ENCODE measurements at regions not wholly inside any gene's neighbourhood (a gene's known extent, or its start where the extent isn't known, plus 50 kb on each side); places are given as distances from the start of the nearest gene placed in this dataset.
A peak's percentile ranks its signal among the peaks of the same experiment; 100 is the strongest.

DNA sequence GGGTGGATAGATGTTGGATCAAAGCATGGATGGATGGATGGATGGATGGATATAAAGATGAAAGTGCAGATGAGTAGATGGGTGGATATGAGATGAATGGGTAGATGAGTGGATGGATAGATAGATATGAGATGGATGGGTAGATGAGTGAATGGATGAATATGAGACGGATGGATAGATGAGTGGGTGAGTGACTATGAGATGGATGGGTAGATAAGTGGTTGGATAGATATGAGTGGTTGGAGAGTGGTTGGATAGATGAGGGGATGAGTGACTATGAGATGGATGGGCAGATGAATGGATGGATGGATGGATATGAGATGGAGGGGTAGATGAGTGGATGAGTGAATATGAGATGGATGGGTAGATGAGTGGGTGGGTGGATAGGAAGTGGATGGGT lies 204.6 kb upstream of the TLE3 start:
- ChIA-PET POLR2A (no interaction called here), CTCF (no interaction called here)
- TF ChIP-seq, protein P1, sequence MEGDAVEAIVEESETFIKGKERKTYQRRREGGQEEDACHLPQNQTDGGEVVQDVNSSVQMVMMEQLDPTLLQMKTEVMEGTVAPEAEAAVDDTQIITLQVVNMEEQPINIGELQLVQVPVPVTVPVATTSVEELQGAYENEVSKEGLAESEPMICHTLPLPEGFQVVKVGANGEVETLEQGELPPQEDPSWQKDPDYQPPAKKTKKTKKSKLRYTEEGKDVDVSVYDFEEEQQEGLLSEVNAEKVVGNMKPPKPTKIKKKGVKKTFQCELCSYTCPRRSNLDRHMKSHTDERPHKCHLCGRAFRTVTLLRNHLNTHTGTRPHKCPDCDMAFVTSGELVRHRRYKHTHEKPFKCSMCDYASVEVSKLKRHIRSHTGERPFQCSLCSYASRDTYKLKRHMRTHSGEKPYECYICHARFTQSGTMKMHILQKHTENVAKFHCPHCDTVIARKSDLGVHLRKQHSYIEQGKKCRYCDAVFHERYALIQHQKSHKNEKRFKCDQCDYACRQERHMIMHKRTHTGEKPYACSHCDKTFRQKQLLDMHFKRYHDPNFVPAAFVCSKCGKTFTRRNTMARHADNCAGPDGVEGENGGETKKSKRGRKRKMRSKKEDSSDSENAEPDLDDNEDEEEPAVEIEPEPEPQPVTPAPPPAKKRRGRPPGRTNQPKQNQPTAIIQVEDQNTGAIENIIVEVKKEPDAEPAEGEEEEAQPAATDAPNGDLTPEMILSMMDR (IDR thresholded peaks at IDR 0.05; ENCODE audit: control extremely low read depth, extremely low read depth, low read depth, missing control alignments) = no peak
- DNase-seq (ENCODE audit: extremely low spot score) = no peak

DNA sequence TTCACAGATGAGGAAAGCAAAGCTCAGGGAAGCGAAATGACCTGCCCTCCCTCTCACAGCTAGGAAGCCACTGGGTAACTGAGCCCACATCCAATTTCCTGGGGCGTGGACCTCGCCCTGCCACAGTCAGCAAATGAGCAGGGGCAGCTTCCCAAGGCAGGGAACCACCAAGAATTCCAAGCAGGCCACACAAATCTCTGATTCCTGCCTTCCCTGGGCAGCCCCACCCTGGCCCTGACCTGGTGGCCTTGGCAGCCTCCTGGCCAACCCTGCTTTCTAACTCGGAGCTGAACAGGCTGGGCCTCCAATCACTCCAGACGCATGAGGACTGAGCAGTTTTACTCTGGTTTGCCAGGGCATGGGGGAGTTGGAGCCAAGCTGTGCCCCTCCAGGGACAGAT lies 203.7 kb upstream of the TLE3 start:
- ChIA-PET POLR2A (no interaction called here), CTCF (interaction anchor here (0.9 to 1.5 kb wide), 3 partner anchors 11 to 227 kb away, joined by 3 to 7 read pairs (median 4); no protein-coding TSS in a partner anchor)
- TF ChIP-seq, protein P1 (IDR thresholded peaks at IDR 0.05; ENCODE audit: control extremely low read depth, extremely low read depth, low read depth, missing control alignments) = no peak
- DNase-seq (ENCODE audit: extremely low spot score) = no peak

DNA sequence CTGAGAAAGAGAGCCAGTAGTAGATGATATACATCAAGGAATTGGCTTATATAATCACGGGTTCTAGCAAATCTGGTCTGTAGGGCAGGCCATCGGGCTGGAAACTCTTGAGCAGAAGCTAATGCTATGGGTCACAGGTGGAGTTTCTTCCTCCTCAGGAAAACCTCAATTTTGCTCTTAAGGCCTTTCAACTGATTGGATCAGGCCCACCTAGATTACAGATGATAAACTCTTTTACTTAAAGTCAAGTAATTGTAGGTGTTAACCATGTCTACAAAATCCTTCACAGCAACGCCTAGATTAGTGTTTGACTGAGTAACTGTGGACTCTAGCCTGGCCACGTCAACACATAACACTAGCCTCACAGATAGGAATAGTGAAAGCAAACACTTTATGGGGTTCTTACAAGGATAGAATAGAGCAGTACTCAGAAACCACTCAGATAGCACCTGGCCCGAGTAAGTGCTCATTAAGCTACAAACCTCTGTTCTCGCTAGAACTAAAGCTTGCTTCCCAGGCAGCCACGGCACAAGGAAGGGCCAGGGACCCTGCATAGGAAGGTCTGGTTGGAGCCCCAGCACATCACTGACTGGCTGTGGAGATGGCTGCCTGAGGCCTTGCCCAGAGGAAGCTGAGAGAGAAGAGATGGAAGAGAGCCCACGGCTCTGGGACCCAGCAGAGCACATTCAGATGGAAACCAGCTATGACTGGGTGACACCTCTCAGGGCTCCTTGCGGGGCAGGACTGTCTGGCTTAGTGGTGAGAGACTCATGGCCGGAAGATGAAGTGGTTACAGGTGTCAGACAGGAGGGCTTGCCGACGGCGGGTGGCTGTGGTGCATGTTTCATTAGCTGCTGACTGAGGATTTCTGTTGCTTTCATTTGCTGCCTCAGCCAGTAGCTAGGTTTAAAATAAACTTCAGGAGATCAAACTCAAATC lies 202.5 kb upstream of the TLE3 start:
- POLR2A ChIA-PET = no interaction called here
- TF ChIP-seq, protein P1 (IDR thresholded peaks at IDR 0.05; ENCODE audit: control extremely low read depth, extremely low read depth, low read depth, missing control alignments) = no peak
- DNase-seq (ENCODE audit: extremely low spot score) = peak; percentile 89
- CTCF ChIA-PET = interaction anchor here (0.8 to 1.5 kb wide), 10 partner anchors 10 to 228 kb away, joined by 3 to 7 read pairs (median 3); no protein-coding TSS in a partner anchor

DNA sequence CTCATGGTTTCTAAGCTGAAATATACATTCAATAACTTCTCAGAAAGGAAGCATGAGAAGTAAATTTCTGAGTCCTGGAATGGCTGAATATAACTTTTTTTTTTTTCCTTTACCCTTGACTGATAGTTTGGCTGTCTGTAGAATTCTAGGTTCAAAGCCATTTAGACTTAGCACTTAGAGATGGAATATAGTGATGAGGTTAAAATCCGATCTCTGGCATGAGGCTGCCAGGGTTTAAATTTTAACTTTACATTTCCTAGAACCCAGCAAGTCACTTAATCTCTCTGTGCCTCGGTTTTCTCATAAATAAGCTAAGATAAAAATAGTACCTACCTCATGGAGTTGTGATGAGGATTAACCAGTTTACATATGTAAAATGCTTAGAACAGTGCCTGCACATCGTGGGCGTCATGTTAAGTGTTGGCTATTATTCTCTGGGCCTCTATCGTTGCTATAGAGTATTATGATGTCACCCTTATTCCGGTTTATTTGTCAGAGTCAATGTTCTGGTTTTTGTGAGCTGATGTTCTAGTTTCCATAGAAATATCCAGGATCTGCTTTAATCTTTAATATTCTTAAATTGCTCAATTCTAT lies 199.8 kb upstream of the TLE3 start:
- DNase-seq (ENCODE audit: extremely low spot score) = no peak
- TF ChIP-seq, protein P1 (IDR thresholded peaks at IDR 0.05; ENCODE audit: control extremely low read depth, extremely low read depth, low read depth, missing control alignments) = no peak
- ChIA-PET POLR2A (interaction anchor here (0.7 kb wide), 1 partner anchor 24 kb away, joined by 4 read pairs; no protein-coding TSS in a partner anchor), CTCF (interaction anchor here (0.7 to 1.4 kb wide), 5 partner anchors 13 to 174 kb away, joined by 3 to 4 read pairs (median 3); no protein-coding TSS in a partner anchor)

DNA sequence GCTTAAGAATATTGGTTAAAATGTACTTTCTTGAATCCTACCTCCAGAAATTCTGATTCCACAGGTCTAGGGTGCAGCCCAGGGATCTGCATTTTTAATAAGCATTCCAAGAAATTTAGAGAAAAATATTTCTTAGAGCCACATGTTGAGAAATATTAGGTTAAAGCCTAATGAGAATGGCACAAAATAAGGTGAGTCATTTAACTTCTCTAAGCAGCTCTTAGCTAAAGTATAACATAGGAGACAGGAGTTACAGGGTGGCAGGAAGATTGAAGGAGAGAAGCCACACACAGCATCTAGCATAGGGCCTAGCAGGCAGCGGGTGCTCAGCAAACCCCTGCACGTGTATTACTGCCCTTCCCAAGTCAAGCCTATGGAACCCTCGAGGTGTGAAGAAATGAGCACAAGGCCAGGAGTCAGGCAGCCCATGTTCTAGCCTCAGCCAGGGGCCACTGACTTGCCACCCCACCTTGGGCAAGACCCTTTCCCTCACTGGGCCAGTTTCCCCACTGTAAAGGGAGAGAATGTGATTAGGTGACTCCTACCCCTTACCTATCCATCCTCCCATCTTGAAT lies 197.1 kb upstream of the TLE3 start:
- CTCF ChIA-PET = interaction anchor here (1.0 to 1.1 kb wide), 3 partner anchors 20 to 26 kb away, joined by 3 to 4 read pairs (median 3); no protein-coding TSS in a partner anchor
- TF ChIP-seq, protein P1 (IDR thresholded peaks at IDR 0.05; ENCODE audit: control extremely low read depth, extremely low read depth, low read depth, missing control alignments) = no peak
- no peak for DNase-seq (ENCODE audit: extremely low spot score)
- POLR2A ChIA-PET = no interaction called here

All from GM10248 (cell line).